ENCODE measurements at regions not wholly inside any gene's neighbourhood (a gene's known extent, or its start where the extent isn't known, plus 50 kb on each side); places are given as distances from the start of the nearest gene placed in this dataset.

- TF ChIP-seq, protein P1, sequence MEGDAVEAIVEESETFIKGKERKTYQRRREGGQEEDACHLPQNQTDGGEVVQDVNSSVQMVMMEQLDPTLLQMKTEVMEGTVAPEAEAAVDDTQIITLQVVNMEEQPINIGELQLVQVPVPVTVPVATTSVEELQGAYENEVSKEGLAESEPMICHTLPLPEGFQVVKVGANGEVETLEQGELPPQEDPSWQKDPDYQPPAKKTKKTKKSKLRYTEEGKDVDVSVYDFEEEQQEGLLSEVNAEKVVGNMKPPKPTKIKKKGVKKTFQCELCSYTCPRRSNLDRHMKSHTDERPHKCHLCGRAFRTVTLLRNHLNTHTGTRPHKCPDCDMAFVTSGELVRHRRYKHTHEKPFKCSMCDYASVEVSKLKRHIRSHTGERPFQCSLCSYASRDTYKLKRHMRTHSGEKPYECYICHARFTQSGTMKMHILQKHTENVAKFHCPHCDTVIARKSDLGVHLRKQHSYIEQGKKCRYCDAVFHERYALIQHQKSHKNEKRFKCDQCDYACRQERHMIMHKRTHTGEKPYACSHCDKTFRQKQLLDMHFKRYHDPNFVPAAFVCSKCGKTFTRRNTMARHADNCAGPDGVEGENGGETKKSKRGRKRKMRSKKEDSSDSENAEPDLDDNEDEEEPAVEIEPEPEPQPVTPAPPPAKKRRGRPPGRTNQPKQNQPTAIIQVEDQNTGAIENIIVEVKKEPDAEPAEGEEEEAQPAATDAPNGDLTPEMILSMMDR (IDR thresholded peaks at IDR 0.05; ENCODE audit: extremely low read depth, low read depth, low read length) = no peak
- H2AFZ ChIP-seq (ENCODE audit: low read length) = no peak overlapping the region
- no peaks in the 10 kb centered on the region for H4K20me1 ChIP-seq (ENCODE audit: insufficient read depth, low read length)
- H3K9me3 ChIP-seq (ENCODE audit: low read depth, low read length) = no peaks in the 10 kb centered on the region
- no peaks in the 10 kb centered on the region for H3K79me2 ChIP-seq (ENCODE audit: insufficient read depth, low read length)
- H3K27ac ChIP-seq (ENCODE audit: low read depth, low read length) = no peak overlapping the region
- no peak for DNase-seq (ENCODE audit: insufficient read length, low spot score, missing footprints)
- no peaks in the 10 kb centered on the region for H3K4me1 ChIP-seq (ENCODE audit: insufficient read depth, low read length)
- H3K36me3 ChIP-seq (ENCODE audit: insufficient read depth, low read length) = no peaks in the 10 kb centered on the region
- no peak overlapping the region for H3K4me3 ChIP-seq (ENCODE audit: insufficient read depth, low read length)
- H3K27me3 ChIP-seq (ENCODE audit: insufficient read depth, low read length) = no peaks in the 10 kb centered on the region
- H3K4me2 ChIP-seq (ENCODE audit: insufficient read depth, low read length) = no peak overlapping the region
Observed at GRCh38 chr5:159727167-159727566, 189.1 kb upstream of the ADRA1B start.

DNA sequence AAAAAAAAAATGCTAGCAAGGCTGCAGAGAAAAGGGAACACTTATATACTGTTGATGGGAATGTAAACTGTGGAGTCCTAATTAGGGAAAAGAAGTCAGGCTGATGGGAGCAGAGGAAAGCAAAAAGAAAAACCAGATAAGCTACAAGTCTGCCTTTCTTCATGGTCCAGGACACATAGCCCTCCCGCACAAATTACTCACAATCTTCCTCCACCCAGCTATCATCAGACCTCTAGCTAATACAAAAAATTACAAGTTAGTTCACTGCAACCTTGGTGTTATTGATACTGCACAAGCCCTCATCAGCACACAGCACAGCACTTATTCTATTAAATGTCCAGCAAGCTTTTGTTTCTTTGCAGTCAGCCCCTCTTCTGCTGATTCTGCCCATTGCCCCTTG, 186.0 kb upstream of the ADRA1B start:
- Histone ChIP-seq H3K27ac (ENCODE audit: low read depth, low read length) (no peak overlapping the region), H4K20me1 (ENCODE audit: insufficient read depth, low read length) (no peaks in the 10 kb centered on the region), H3K79me2 (ENCODE audit: insufficient read depth, low read length) (no peaks in the 10 kb centered on the region), H3K9me3 (ENCODE audit: low read depth, low read length) (no peaks in the 10 kb centered on the region), H3K4me2 (ENCODE audit: insufficient read depth, low read length) (no peak overlapping the region), H3K36me3 (ENCODE audit: insufficient read depth, low read length) (no peaks in the 10 kb centered on the region), H3K4me1 (ENCODE audit: insufficient read depth, low read length) (no peaks in the 10 kb centered on the region), H3K27me3 (ENCODE audit: insufficient read depth, low read length) (no peaks in the 10 kb centered on the region), H2AFZ (ENCODE audit: low read length) (no peak overlapping the region), H3K4me3 (ENCODE audit: insufficient read depth, low read length) (no peak overlapping the region)
- no peak for DNase-seq (ENCODE audit: insufficient read length, low spot score, missing footprints)
- TF ChIP-seq, protein P1 (IDR thresholded peaks at IDR 0.05; ENCODE audit: extremely low read depth, low read depth, low read length) = no peak

GRCh38 chr5:159732220-159732619, 184.1 kb upstream of the ADRA1B start:
- DNase-seq (ENCODE audit: insufficient read length, low spot score, missing footprints) = no peak
- no peak overlapping the region for H3K4me2 ChIP-seq (ENCODE audit: insufficient read depth, low read length)
- H4K20me1 ChIP-seq (ENCODE audit: insufficient read depth, low read length) = no peaks in the 10 kb centered on the region
- H3K4me3 ChIP-seq (ENCODE audit: insufficient read depth, low read length) = no peak overlapping the region
- H3K79me2 ChIP-seq (ENCODE audit: insufficient read depth, low read length) = no peaks in the 10 kb centered on the region
- H3K9me3 ChIP-seq (ENCODE audit: low read depth, low read length) = no peaks in the 10 kb centered on the region
- H3K27ac ChIP-seq (ENCODE audit: low read depth, low read length) = no peak overlapping the region
- H3K27me3 ChIP-seq (ENCODE audit: insufficient read depth, low read length) = no peaks in the 10 kb centered on the region
- no peaks in the 10 kb centered on the region for H3K36me3 ChIP-seq (ENCODE audit: insufficient read depth, low read length)
- TF ChIP-seq, protein P1 (IDR thresholded peaks at IDR 0.05; ENCODE audit: extremely low read depth, low read depth, low read length) = no peak
- no peaks in the 10 kb centered on the region for H3K4me1 ChIP-seq (ENCODE audit: insufficient read depth, low read length)
- H2AFZ ChIP-seq (ENCODE audit: low read length) = peak overlapping the region; percentile 36

- Histone ChIP-seq H3K79me2 (ENCODE audit: insufficient read depth, low read length) (no peaks in the 10 kb centered on the region), H3K4me2 (ENCODE audit: insufficient read depth, low read length) (no peak overlapping the region), H3K4me1 (ENCODE audit: insufficient read depth, low read length) (no peaks in the 10 kb centered on the region), H3K9me3 (ENCODE audit: low read depth, low read length) (no peaks in the 10 kb centered on the region), H3K36me3 (ENCODE audit: insufficient read depth, low read length) (no peaks in the 10 kb centered on the region), H3K27me3 (ENCODE audit: insufficient read depth, low read length) (no peaks in the 10 kb centered on the region), H2AFZ (ENCODE audit: low read length) (no peak overlapping the region), H3K27ac (ENCODE audit: low read depth, low read length) (no peak overlapping the region), H4K20me1 (ENCODE audit: insufficient read depth, low read length) (no peaks in the 10 kb centered on the region), H3K4me3 (ENCODE audit: insufficient read depth, low read length) (no peak overlapping the region)
- TF ChIP-seq, protein P1 (IDR thresholded peaks at IDR 0.05; ENCODE audit: extremely low read depth, low read depth, low read length) = no peak
- no peak for DNase-seq (ENCODE audit: insufficient read length, low spot score, missing footprints)
Observed at GRCh38 chr5:159734366-159734765, 181.9 kb upstream of the ADRA1B start.

Measured in osteoblast (primary cell).